HT-29 (cell line): ENCODE measurements at regions not wholly inside any gene's neighbourhood (a gene's known extent, or its start where the extent isn't known, plus 50 kb on each side); places are given as distances from the start of the nearest gene placed in this dataset. TPM values are rescaled to one million over a fixed set of nuclear protein-coding genes. Genes with fewer than 3 reads are reported as not detected.

ENCODE experiments used
- DNase-seq: peaks from one replicate; pipeline ENCODE4 v3.0.0-alpha.2; 2015; ENCODE audit warnings: low spot score
- small RNA-seq: library from RNA; depleted of rRNA; stranded (forward); fragments of <200 nt; gene quantifications from one replicate; pipeline ENCODE3, GENCODE V24; 2014

- DNase-seq, result peak; percentile 89
These were observed 50.9 kb upstream of the FAM169A start for GRCh38 chr5:74916831-74917710.

Small RNA genes lying in the stretch of these regions (small RNA-seq; reads per million reads assigned to genes)
- gene AC116337.2, result not detected
